HG03097 (cell line): ENCODE measurements at regions not wholly inside any gene's neighbourhood (a gene's known extent, or its start where the extent isn't known, plus 50 kb on each side); places are given as distances from the start of the nearest gene placed in this dataset.

Experiments used
- ATAC-seq: cut with Tn5 transposase; IDR thresholded peaks from one replicate; pipeline ENCODE4 v1.9.1; 2021; ENCODE audit not compliant: unreplicated experiment, low FRiP score

GRCh38 chr3:124674336-124674735 is 55.9 kb upstream of the UMPS start:
- no peak for ATAC-seq

GRCh38 chr3:124676236-124676635 is 54.0 kb upstream of the UMPS start:
- ATAC-seq: no peak

- ATAC-seq: no peak
These were observed 51.1 kb upstream of the UMPS start for GRCh38 chr3:124679048-124679638.
